ENCODE measurements at regions not wholly inside any gene's neighbourhood (a gene's known extent, or its start where the extent isn't known, plus 50 kb on each side); places are given as distances from the start of the nearest gene placed in this dataset.

- H3K4me1 ChIP-seq (ENCODE audit: control insufficient read depth, insufficient read depth, low read length): no peaks in the 10 kb centered on the region
- no peak for DNase-seq
- no peak overlapping the region for H3K27ac ChIP-seq (ENCODE audit: low read length)
- H3K27me3 ChIP-seq (ENCODE audit: control insufficient read depth, insufficient read depth, low read length): peaks cover 2% of the 10 kb centered on the region
- H3K36me3 ChIP-seq (ENCODE audit: control insufficient read depth, insufficient read depth, low read length): no peaks in the 10 kb centered on the region
- H3K4me3 ChIP-seq (ENCODE audit: low read length): no peak overlapping the region
- 67% methylated on average over 3 of the region's 9 CpGs for WGBS (ENCODE audit: insufficient coverage, low lambda C conversion rate)
- no peaks in the 10 kb centered on the region for H3K9me3 ChIP-seq (ENCODE audit: control insufficient read depth, low read depth, low read length)
Measured at GRCh38 chr11:115780646-115781362, 276.6 kb upstream of the CADM1 start.

DNA sequence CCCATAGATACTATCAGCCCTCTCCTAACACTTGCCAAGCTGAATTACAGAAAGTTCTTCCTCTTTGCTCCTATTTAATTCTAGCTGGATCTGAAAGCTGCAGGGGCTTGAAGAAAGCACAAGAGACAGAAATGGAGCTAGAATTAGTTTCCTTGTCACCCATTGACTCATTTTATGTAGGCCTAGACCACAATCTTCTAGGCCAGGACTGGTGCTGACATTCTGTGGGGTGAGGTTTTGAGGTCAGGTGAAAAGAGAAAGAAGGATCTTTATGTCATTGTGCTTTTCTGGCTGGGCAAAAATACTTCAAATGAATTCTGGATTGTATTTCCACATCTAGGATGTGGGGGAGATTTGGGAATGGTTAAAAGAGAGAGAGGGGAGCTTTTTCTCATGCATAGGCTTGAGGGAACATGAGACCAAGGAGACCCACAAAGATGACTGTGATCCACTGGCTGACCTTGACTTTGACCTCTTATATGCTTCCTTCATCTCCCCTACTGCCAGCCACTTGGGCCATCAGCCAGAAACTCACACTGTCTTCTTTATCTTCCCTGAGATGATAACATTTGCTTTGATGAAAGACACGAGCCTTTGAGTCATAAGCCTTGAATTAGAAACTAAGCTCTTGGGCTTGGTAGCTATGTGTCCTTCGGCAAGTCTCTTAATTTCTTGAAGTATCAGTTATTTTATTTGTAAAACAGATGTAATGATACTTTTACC is 274.9 kb upstream of the CADM1 start:
- 43% methylated on average over 2 of the region's 2 CpGs for WGBS (ENCODE audit: insufficient coverage, low lambda C conversion rate)
- no peaks in the 10 kb centered on the region for H3K36me3 ChIP-seq (ENCODE audit: control insufficient read depth, insufficient read depth, low read length)
- no peak for DNase-seq
- H3K27ac ChIP-seq (ENCODE audit: low read length): no peak overlapping the region
- no peaks in the 10 kb centered on the region for H3K9me3 ChIP-seq (ENCODE audit: control insufficient read depth, low read depth, low read length)
- H3K27me3 ChIP-seq (ENCODE audit: control insufficient read depth, insufficient read depth, low read length): no peaks in the 10 kb centered on the region
- H3K4me1 ChIP-seq (ENCODE audit: control insufficient read depth, insufficient read depth, low read length): no peaks in the 10 kb centered on the region
- no peak overlapping the region for H3K4me3 ChIP-seq (ENCODE audit: low read length)

DNA sequence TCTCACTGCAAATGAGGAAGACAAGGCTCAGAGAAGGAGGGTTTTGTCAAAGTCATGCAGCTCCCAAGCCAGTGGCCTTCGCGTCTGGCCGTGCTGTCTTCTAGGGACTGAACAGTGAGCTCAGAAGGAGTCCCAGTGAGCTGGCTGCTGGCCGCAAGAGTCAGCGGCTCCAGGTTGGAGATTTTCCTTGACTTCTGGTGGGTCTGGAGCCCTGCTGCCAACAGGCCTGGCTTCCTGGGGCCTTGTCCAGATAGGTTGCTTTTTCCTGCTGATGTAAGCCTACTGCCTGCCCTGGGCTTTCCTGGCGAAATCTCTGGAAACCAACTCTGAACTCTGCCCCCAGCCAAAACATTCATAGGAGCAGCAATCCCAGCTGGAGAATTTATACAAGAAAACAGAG is 272.7 kb upstream of the CADM1 start:
- no peak for DNase-seq
- peaks cover 3% of the 10 kb centered on the region for H3K27me3 ChIP-seq (ENCODE audit: control insufficient read depth, insufficient read depth, low read length)
- no CpG with 5 or more reads among the region's 6 CpGs for WGBS (ENCODE audit: insufficient coverage, low lambda C conversion rate)
- H3K4me1 ChIP-seq (ENCODE audit: control insufficient read depth, insufficient read depth, low read length): no peaks in the 10 kb centered on the region
- no peaks in the 10 kb centered on the region for H3K36me3 ChIP-seq (ENCODE audit: control insufficient read depth, insufficient read depth, low read length)
- H3K9me3 ChIP-seq (ENCODE audit: control insufficient read depth, low read depth, low read length): no peaks in the 10 kb centered on the region
- no peak overlapping the region for H3K4me3 ChIP-seq (ENCODE audit: low read length)
- no peak overlapping the region for H3K27ac ChIP-seq (ENCODE audit: low read length)

- no peaks in the 10 kb centered on the region for H3K36me3 ChIP-seq (ENCODE audit: control insufficient read depth, insufficient read depth, low read length)
- DNase-seq: no peak
- no peaks in the 10 kb centered on the region for H3K9me3 ChIP-seq (ENCODE audit: control insufficient read depth, low read depth, low read length)
- no CpG with 5 or more reads among the region's 4 CpGs for WGBS (ENCODE audit: insufficient coverage, low lambda C conversion rate)
- H3K27me3 ChIP-seq (ENCODE audit: control insufficient read depth, insufficient read depth, low read length): peaks cover 3% of the 10 kb centered on the region
- no peaks in the 10 kb centered on the region for H3K4me1 ChIP-seq (ENCODE audit: control insufficient read depth, insufficient read depth, low read length)
- no peak overlapping the region for H3K4me3 ChIP-seq (ENCODE audit: low read length)
- H3K27ac ChIP-seq (ENCODE audit: low read length): no peak overlapping the region
Measured at GRCh38 chr11:115775846-115776245, 271.6 kb upstream of the CADM1 start.

GRCh38 chr11:115774756-115775155 is 270.5 kb upstream of the CADM1 start:
- no peak overlapping the region for H3K27ac ChIP-seq (ENCODE audit: low read length)
- H3K4me3 ChIP-seq (ENCODE audit: low read length): no peak overlapping the region
- H3K4me1 ChIP-seq (ENCODE audit: control insufficient read depth, insufficient read depth, low read length): no peaks in the 10 kb centered on the region
- no peaks in the 10 kb centered on the region for H3K9me3 ChIP-seq (ENCODE audit: control insufficient read depth, low read depth, low read length)
- no peak for DNase-seq
- 100% methylated on average over 1 of the region's 7 CpGs for WGBS (ENCODE audit: insufficient coverage, low lambda C conversion rate)
- peaks cover 3% of the 10 kb centered on the region for H3K27me3 ChIP-seq (ENCODE audit: control insufficient read depth, insufficient read depth, low read length)
- no peaks in the 10 kb centered on the region for H3K36me3 ChIP-seq (ENCODE audit: control insufficient read depth, insufficient read depth, low read length)

GRCh38 chr11:115769891-115770290 is 265.7 kb upstream of the CADM1 start:
- no peak for DNase-seq
- Histone ChIP-seq H3K4me3 (ENCODE audit: low read length) (no peak overlapping the region), H3K27ac (ENCODE audit: low read length) (no peak overlapping the region), H3K36me3 (ENCODE audit: control insufficient read depth, insufficient read depth, low read length) (no peaks in the 10 kb centered on the region), H3K4me1 (ENCODE audit: control insufficient read depth, insufficient read depth, low read length) (no peaks in the 10 kb centered on the region), H3K27me3 (ENCODE audit: control insufficient read depth, insufficient read depth, low read length) (peaks cover 7% of the 10 kb centered on the region), H3K9me3 (ENCODE audit: control insufficient read depth, low read depth, low read length) (no peaks in the 10 kb centered on the region)
- WGBS (ENCODE audit: insufficient coverage, low lambda C conversion rate): 96% methylated on average over 3 of the region's 3 CpGs

DNA sequence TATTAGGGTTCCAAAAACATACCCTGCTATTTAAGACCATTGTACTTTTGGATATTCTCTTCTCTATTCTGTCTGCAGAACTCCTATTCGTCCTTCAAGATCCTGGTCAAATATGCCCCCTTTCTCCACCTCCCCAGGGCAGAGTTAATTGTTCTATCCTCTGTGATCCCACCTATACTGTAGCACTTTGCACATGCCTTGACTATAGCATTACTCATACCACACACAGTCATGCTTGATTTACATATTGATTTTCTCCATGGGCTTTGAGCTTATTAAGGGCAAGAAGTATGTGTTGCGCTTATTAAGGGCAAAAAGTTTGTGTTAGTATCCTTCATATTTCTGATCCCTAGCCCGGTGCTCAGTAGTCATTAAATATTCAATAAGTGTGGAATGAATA is 263.7 kb upstream of the CADM1 start:
- whole genome bisulfite sequencing (ENCODE audit: insufficient coverage, low lambda C conversion rate): 100% methylated on average over 1 of the region's 3 CpGs
- Histone ChIP-seq H3K27ac (ENCODE audit: low read length) (no peak overlapping the region), H3K4me3 (ENCODE audit: low read length) (no peak overlapping the region), H3K9me3 (ENCODE audit: control insufficient read depth, low read depth, low read length) (no peaks in the 10 kb centered on the region), H3K27me3 (ENCODE audit: control insufficient read depth, insufficient read depth, low read length) (peaks cover 4% of the 10 kb centered on the region), H3K36me3 (ENCODE audit: control insufficient read depth, insufficient read depth, low read length) (no peaks in the 10 kb centered on the region), H3K4me1 (ENCODE audit: control insufficient read depth, insufficient read depth, low read length) (no peaks in the 10 kb centered on the region)
- DNase-seq: no peak

DNA sequence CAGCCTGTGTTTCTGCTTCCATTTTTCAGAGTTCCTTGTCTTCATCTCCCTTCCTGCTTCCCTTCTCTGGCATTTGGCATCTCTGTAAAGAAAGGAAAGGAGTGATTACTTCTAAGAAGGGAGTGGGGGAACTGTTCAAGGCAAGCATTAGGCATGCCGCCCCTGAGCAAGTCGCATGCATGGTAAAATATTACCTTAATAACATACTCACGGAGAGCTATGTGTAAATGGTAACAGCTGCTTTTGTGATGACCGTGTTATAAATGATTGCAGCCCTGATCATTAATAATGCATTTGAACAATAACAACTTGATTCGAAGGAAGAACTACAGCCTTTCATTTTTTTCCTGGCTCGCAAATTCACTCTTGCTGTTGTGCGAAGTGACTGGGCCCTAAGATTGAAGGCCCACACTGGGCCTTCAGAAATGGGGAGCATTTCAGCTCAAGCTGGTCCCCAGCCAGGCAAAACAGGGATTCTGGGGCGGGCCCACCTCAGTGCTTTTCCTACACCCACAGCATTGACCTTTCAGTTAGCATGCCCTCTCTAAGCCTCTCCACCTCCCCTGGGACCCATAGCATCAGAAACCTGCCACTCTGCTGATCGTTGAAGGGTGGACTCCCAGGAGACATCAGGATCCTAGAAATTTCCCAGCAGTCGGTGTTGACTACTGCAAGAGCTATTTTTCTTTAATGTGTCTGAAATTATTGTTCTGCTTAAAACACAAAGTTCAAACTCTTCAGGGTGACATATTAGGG is 263.0 kb upstream of the CADM1 start:
- H3K4me3 ChIP-seq (ENCODE audit: low read length): no peak overlapping the region
- no peaks in the 10 kb centered on the region for H3K4me1 ChIP-seq (ENCODE audit: control insufficient read depth, insufficient read depth, low read length)
- H3K9me3 ChIP-seq (ENCODE audit: control insufficient read depth, low read depth, low read length): no peaks in the 10 kb centered on the region
- H3K27ac ChIP-seq (ENCODE audit: low read length): no peak overlapping the region
- no peaks in the 10 kb centered on the region for H3K36me3 ChIP-seq (ENCODE audit: control insufficient read depth, insufficient read depth, low read length)
- 80% methylated on average over 2 of the region's 10 CpGs for WGBS (ENCODE audit: insufficient coverage, low lambda C conversion rate)
- peaks cover 6% of the 10 kb centered on the region for H3K27me3 ChIP-seq (ENCODE audit: control insufficient read depth, insufficient read depth, low read length)
- no peak for DNase-seq

DNA sequence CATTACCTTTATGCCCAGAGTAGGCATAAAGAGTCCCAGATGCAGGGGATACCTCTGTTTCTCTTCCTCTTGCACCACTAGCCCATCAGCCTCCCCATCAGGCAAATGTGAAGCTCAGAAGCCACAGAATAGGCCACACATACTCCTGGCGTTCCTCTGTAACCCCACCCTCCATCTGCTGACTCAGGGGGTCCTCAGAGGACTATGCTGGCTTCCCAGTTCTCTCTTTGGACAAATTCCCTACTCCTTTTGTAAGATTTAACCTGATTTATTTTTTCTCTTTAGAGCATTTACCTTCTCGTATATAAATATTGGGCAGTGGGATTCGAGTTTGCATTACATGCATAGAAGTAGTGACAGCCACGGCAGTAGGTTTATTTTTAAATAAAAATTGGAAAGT is 262.3 kb upstream of the CADM1 start:
- peaks cover 12% of the 10 kb centered on the region for H3K27me3 ChIP-seq (ENCODE audit: control insufficient read depth, insufficient read depth, low read length)
- H3K9me3 ChIP-seq (ENCODE audit: control insufficient read depth, low read depth, low read length): no peaks in the 10 kb centered on the region
- no peaks in the 10 kb centered on the region for H3K36me3 ChIP-seq (ENCODE audit: control insufficient read depth, insufficient read depth, low read length)
- no peaks in the 10 kb centered on the region for H3K4me1 ChIP-seq (ENCODE audit: control insufficient read depth, insufficient read depth, low read length)
- H3K4me3 ChIP-seq (ENCODE audit: low read length): no peak overlapping the region
- no peak overlapping the region for H3K27ac ChIP-seq (ENCODE audit: low read length)
- DNase-seq: no peak
- WGBS (ENCODE audit: insufficient coverage, low lambda C conversion rate): 91% methylated on average over 3 of the region's 4 CpGs

GRCh38 chr11:115765803-115766239 is 261.6 kb upstream of the CADM1 start:
- no peaks in the 10 kb centered on the region for H3K36me3 ChIP-seq (ENCODE audit: control insufficient read depth, insufficient read depth, low read length)
- H3K4me3 ChIP-seq (ENCODE audit: low read length): no peak overlapping the region
- H3K27ac ChIP-seq (ENCODE audit: low read length): no peak overlapping the region
- DNase-seq: no peak
- WGBS (ENCODE audit: insufficient coverage, low lambda C conversion rate): 100% methylated on average over 4 of the region's 6 CpGs
- H3K27me3 ChIP-seq (ENCODE audit: control insufficient read depth, insufficient read depth, low read length): peaks cover 19% of the 10 kb centered on the region
- no peaks in the 10 kb centered on the region for H3K9me3 ChIP-seq (ENCODE audit: control insufficient read depth, low read depth, low read length)
- H3K4me1 ChIP-seq (ENCODE audit: control insufficient read depth, insufficient read depth, low read length): no peaks in the 10 kb centered on the region

Measured in large intestine (tissue), 3 donors.